CD4-positive, alpha-beta T cell treated with Interleukin-21 for 1 hour (primary cell): ENCODE measurements at regions not wholly inside any gene's neighbourhood (a gene's known extent, or its start where the extent isn't known, plus 50 kb on each side); places are given as distances from the start of the nearest gene placed in this dataset.

Source experiments
- DNase-seq: peaks from one replicate; pipeline ENCODE4 v3.0.0-alpha.2; 2020

- no peak for DNase-seq
Observed at GRCh38 chr2:173830170-173830569, 135.0 kb downstream of the SP3 start.

GRCh38 chr2:173831312-173832229 lies 133.6 kb downstream of the SP3 start:
- no peak for DNase-seq

GRCh38 chr2:173834141-173834540 lies 131.0 kb downstream of the SP3 start:
- DNase-seq, result no peak

DNA sequence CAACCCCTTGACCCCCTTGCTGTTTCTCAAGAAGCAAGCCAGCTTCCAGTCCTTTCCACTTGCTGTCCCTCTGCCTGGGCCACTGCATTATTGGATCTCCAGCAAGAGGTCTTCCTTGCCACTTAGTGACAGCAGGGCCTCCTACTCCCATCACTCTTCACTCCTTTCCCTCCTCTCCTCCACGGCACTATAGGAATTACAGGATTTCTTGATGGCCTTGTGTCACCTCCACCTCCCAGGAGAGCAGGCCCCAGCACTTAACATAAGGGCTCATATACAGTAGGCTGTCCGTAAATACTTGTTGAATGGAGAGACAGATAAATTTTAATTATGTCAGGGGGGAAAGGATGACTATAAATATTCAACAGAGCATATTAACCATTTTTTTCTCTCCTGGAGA lies 129.4 kb downstream of the SP3 start:
- no peak for DNase-seq

DNA sequence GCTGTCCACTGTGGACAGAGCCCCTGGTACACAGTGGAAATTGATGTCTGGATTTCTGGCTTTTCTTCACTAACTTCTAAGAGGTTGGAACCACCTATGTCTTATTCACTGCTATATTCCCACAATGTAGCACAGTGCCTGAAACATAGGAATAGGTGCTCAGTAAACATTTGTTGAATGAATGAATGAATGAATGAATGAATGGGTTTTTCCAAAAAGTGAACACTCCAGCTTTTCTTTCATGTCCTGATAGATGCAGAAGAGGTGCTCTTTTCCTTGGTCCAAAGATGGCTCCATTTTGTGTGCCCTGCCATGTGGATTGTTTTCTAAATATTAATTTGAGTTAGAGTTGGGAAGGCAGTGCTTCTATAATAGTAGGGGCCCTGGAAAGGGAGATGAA lies 124.1 kb downstream of the SP3 start:
- no peak for DNase-seq

- DNase-seq, result no peak
Observed at GRCh38 chr2:173843526-173843925, 121.6 kb downstream of the SP3 start.

- no peak for DNase-seq
Observed at GRCh38 chr2:173851141-173851641, 114.0 kb downstream of the SP3 start.

- no peak for DNase-seq
Observed at GRCh38 chr2:173854141-173854540, 111.0 kb downstream of the SP3 start.

- no peak for DNase-seq
Observed at GRCh38 chr2:173854840-173855239, 110.3 kb downstream of the SP3 start.

- DNase-seq, result no peak
Observed at GRCh38 chr2:173855661-173856060, 109.5 kb downstream of the SP3 start.
